Jurkat, Clone E6-1 (cell line): ENCODE measurements at regions not wholly inside any gene's neighbourhood (a gene's known extent, or its start where the extent isn't known, plus 50 kb on each side); places are given as distances from the start of the nearest gene placed in this dataset.
"Not testable (repeated sequence)": the region's sequence is repeated elsewhere in the genome, so short reads cannot be mapped to it uniquely, and the experiment has no call there.

Source experiments
- DNase-seq: peaks from one replicate; pipeline ENCODE4 v3.0.0-alpha.2; 2011; ENCODE audit warnings: low read depth, low spot score
- H3K4me3 ChIP-seq: 2 replicates; pipeline ENCODE4 v1.5.1; 2011; ENCODE audit warnings: mild to moderate bottlenecking, low read length, control low read depth, moderate library complexity

GRCh38 chr16:26606381-26607150 lies 460.2 kb upstream of the C16orf82 start:
- no peak for DNase-seq
- H3K4me3 ChIP-seq, result no peak overlapping the region

GRCh38 chr16:26614237-26614841 lies 452.4 kb upstream of the C16orf82 start:
- peak; percentile 24 for DNase-seq
- H3K4me3 ChIP-seq, result no peak overlapping the region

GRCh38 chr16:26623442-26623841 lies 443.3 kb upstream of the C16orf82 start:
- no peak for DNase-seq
- H3K4me3 ChIP-seq, result no peak overlapping the region

GRCh38 chr16:26627958-26628357 lies 438.8 kb upstream of the C16orf82 start:
- H3K4me3 ChIP-seq, result no peak overlapping the region
- DNase-seq, result no peak

GRCh38 chr16:26631365-26631764 lies 435.4 kb upstream of the C16orf82 start:
- not testable (repeated sequence) for H3K4me3 ChIP-seq, DNase-seq

GRCh38 chr16:26642047-26642664 lies 424.6 kb upstream of the C16orf82 start:
- DNase-seq, result no peak
- H3K4me3 ChIP-seq, result no peak overlapping the region

GRCh38 chr16:26643519-26643918 lies 423.2 kb upstream of the C16orf82 start:
- no peak overlapping the region for H3K4me3 ChIP-seq
- no peak for DNase-seq

- DNase-seq, result no peak
- H3K4me3 ChIP-seq, result no peak overlapping the region
Measured at GRCh38 chr16:26644912-26645543, 421.7 kb upstream of the C16orf82 start.

GRCh38 chr16:26645614-26646013 lies 421.1 kb upstream of the C16orf82 start:
- no peak overlapping the region for H3K4me3 ChIP-seq
- DNase-seq, result peak; percentile 12

GRCh38 chr16:26647870-26648269 lies 418.9 kb upstream of the C16orf82 start:
- DNase-seq, result no peak

GRCh38 chr16:26648851-26649250 lies 417.9 kb upstream of the C16orf82 start:
- DNase-seq, result no peak
- H3K4me3 ChIP-seq, result no peak overlapping the region

More at GRCh38 chr16:26647870-26648269, 418.9 kb upstream of the C16orf82 start:
- no peak overlapping the region for H3K4me3 ChIP-seq

- no peak for DNase-seq
- H3K4me3 ChIP-seq, result no peak overlapping the region
Measured at GRCh38 chr16:26649381-26650045, 417.2 kb upstream of the C16orf82 start.

GRCh38 chr16:26651464-26651863 lies 415.3 kb upstream of the C16orf82 start:
- H3K4me3 ChIP-seq, result no peak overlapping the region
- no peak for DNase-seq

GRCh38 chr16:26651884-26652283 lies 414.8 kb upstream of the C16orf82 start:
- no peak for DNase-seq
- no peak overlapping the region for H3K4me3 ChIP-seq

- no peak for DNase-seq
Measured at GRCh38 chr16:26658486-26658885, 408.2 kb upstream of the C16orf82 start.

GRCh38 chr16:26658915-26659314 lies 407.8 kb upstream of the C16orf82 start:
- no peak for DNase-seq
- H3K4me3 ChIP-seq, result no peak overlapping the region

More at GRCh38 chr16:26658486-26658885, 408.2 kb upstream of the C16orf82 start:
- no peak overlapping the region for H3K4me3 ChIP-seq

GRCh38 chr16:26664086-26664485 lies 402.6 kb upstream of the C16orf82 start:
- DNase-seq, result no peak
- H3K4me3 ChIP-seq, result no peak overlapping the region

GRCh38 chr16:26665166-26665939 lies 401.4 kb upstream of the C16orf82 start:
- H3K4me3 ChIP-seq, result no peak overlapping the region
- DNase-seq, result no peak

GRCh38 chr16:26666486-26666885 lies 400.2 kb upstream of the C16orf82 start:
- DNase-seq, result no peak
- no peak overlapping the region for H3K4me3 ChIP-seq
